ENCODE measurements at regions not wholly inside any gene's neighbourhood (a gene's known extent, or its start where the extent isn't known, plus 50 kb on each side); places are given as distances from the start of the nearest gene placed in this dataset.

DNA sequence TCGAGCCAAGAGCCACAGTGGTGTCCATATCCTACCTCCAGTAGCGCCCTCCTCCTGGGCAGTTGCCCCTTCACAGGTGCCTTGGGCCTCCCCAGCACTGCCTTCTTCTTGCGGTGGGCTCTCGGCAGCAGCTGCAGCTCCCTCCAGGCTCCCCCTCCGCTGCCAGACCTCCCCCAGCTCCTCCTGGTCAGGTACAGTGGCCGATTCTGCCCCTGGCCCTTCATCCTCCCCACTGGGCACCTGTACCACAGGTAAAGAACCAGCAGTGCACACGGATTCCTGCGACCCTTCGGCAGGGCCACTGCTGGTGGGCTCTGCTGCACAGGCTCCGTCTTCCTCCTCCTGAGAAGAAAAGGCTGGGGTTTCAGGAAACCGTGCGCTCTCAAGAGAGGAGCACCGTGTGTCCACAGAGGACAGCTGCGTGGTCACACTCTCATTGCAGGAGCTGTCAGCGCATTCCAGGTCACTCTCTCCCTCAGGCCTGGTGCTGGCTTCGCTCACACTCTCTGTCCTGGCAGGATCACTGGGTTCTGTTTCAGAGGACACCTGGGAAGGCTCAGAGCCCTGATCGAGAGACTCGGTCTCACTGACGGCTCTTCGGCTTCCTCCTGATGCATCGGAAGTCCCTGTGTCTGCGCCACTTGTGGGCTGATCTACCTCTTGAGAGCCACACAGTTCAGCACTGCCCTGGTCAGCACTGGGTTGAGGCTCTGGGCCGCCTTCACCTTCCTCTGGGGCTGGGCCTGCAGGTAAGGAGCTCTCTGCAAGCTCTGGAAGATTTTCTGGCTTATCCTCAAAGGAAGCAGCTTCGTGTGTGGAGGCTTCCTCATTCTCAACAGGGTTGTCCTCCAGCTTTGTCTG is 147.4 kb upstream of the STK17B start:
- no peak for DNase-seq

DNA sequence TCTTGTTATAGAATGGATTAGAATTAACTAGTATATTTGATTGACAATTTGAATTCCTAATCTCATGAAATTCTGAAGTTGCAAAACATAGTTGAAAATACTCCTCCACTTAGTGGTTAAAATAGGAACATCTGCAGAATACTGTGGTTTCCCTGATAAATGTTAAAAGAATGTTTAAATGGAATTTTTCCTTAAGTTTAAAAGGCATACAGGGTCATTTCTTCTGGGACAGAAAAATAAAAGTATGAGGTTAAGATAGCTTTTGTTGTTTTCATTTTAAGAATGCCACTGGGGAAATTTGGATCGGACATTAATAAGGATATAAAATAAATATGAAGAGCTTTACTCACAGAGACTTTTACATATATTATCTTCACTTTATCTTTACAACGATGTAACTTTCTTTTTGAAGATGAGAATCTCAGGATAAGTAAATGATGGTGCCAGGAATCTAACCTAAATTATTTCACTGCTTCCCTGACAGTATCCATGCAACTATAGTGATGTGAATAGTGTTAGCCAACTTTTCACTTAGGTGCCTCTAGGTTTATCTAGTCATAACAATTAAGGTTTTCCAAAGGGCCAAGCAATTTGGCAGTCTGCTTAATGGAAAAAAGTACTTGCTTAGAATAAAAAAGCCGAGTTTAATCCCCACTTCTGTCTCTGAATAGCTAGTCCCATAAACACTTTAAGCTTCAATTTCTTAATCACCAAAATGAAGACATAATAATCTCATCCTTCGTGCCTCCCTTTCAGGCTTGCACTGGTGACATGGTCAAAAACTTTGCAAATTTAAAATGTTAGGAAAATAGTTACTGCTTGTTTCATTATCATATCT is 151.8 kb upstream of the STK17B start:
- DNase-seq = no peak

GRCh38 chr2:196324211-196324610 is 152.8 kb upstream of the STK17B start:
- no peak for DNase-seq

GRCh38 chr2:196328088-196328680 is 156.8 kb upstream of the STK17B start:
- no peak for DNase-seq

- DNase-seq = no peak
These were observed 158.6 kb upstream of the STK17B start for GRCh38 chr2:196329959-196330358.

- no peak for DNase-seq
These were observed 159.3 kb upstream of the STK17B start for GRCh38 chr2:196330645-196331044.

DNA sequence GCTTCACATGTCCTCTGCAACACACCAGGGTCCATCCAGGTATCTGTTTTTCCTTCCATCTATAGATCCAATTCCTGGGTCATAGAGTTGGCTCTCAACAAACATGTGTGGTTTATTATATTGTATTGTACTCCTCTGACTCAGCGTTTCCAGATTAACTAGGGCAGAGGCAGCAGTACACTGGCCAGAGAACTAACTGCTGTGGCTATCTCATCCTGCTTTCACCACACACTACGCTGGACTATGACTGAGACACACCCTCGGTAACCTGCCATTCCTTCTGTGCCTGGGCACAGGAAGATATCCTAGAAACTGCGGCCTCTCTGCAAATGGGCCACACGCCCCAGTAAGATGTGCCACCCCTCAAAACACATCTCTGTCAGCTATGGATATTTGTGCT is 159.8 kb upstream of the STK17B start:
- no peak for DNase-seq

- no peak for DNase-seq
These were observed 160.5 kb upstream of the STK17B start for GRCh38 chr2:196331851-196332250.

DNA sequence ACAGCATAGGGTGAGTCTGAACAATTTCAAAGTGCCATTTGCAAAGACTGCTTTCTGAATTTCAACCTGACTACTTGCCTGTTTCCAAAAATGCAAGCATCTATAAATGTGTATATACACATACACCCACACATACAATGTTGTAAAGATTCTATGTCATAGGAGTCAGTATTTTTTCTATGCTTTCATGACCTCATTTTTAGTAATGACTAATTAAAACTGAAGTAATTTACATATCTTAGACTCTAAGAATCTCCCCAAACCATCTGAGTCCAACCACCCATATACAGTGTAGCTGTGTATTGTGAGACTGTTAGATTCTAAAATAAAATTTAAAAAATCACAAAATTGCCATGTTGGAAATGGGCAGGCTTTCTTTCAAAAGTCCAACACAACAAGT is 162.0 kb upstream of the STK17B start:
- no peak for DNase-seq

DNA sequence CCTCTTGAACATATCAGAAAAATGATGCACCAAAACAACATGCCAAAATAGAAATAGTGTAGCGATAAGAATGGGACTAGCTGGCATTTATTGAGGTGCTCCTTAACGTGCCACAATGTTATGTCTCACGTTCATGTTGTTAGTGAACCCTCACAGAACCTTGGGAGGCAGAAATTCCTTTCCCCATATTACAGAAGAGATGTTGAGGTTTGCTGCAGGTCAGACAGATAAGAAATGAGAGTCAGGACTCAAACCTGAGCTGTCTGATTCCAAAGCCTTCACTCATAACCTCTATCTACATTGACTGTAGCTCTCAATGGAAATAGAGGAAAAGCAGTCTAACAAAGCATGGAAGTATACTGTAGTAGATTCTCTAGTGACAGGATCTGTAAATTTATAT is 163.3 kb upstream of the STK17B start:
- DNase-seq = no peak

GRCh38 chr2:196335221-196335634 is 163.8 kb upstream of the STK17B start:
- DNase-seq = no peak

DNA sequence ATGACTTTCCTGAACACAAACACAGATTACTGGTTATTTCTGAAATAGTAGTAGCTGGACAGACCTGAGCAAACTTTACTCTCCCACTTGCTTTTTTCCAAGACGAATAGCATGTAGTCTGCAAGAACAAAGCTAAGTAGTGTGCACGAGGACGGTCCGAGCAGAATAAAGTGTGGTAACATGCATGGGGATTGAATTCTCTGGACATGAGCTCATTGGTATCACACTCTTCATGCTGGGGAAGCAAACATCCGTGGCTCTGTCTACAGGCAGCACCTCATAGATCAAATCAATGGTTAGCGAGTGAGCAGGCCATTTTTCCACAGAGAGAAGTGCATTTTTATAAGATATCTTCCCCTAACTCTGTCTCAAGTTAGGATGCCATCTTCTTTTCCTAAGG is 164.8 kb upstream of the STK17B start:
- no peak for DNase-seq

DNA sequence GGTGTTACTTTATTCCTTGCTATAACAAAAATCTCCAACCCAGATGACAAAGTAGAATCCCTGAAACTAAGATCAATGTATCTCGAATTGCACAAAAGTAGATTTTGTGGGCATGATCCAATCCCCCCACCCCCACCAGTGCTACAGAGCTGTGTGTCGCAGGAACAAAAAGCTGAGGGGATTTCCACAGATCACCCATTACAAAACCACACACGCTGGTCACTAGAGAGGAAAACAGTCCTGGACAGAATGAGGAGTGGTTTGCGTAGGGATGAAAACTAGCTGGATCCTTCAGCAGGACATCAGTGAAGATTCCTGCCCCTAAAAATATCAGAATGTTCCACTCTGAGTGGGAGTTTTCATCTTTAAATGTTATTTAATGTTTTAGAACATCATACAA is 165.3 kb upstream of the STK17B start:
- DNase-seq = no peak

- peak; percentile 20 for DNase-seq
These were observed 166.0 kb upstream of the STK17B start for GRCh38 chr2:196337208-196337953.

GRCh38 chr2:196338440-196338839 is 167.1 kb upstream of the STK17B start:
- DNase-seq = no peak

DNA sequence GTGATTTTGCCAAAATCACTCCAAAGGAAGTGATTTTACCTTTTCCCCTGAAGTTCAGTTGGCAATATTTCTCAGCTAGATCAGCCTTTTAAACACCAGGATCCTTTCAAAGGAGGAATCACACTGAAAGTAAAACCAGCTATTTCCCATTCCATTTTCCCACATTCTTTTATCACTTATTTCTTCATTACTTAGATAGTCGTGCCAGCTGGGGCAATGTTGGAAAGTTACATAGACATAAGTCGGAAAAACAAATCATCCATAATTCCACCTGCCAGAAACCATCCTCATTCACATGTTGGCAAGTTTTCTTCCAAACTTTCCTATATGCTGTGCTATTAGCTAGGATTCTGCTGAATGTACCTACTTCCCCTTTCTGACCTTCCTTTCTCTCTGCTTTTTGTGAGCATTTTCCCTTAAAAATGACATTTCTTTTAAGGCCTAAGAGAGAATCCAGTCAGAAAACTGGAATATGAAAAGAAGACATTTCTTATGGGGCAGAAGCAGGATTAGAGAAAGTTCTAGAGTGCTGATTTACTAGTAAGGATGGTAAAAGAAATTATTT is 170.0 kb upstream of the STK17B start:
- DNase-seq = no peak

- DNase-seq = no peak
These were observed 173.0 kb upstream of the STK17B start for GRCh38 chr2:196344397-196344796.

- no peak for DNase-seq
These were observed 182.3 kb upstream of the STK17B start for GRCh38 chr2:196353717-196354116.

DNA sequence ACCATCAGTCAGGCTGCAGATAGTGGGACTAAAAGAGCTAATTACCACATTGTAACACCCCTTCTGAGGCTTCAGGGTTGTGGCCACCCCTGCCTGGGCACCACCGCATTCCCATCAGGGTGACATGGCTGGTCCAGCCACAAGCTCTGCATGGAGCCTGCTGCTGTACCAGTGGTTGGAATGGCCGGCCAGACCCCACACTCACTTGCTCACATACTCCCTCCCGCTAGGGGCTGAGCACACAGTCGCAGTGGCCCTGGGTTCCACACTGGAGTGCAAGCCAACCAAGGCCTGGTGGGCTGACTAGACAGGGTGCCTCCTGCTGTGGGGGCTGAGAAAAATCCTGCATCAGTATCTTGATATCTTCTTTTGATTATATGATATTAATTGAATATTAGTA is 182.8 kb upstream of the STK17B start:
- no peak for DNase-seq

- no peak for DNase-seq
These were observed 185.0 kb upstream of the STK17B start for GRCh38 chr2:196356332-196356731.

DNA sequence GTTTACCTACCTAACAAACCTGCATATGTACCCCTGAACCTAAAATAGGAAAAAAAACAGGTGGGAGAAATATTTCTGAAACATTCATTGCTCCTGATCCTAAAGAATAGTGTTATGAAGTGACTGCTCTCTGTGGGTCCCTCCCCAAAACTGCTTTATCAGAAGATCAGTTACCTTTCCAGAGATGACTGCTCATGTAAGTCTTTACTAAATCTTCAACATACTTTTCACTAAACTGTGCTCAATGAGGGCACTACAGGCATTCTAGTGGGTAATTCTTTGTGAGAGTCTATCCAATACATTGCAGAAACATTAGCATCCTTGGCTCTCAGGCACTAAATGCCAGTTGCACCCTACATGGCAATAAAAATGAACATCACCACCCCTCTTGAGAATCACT is 189.3 kb upstream of the STK17B start:
- no peak for DNase-seq

- DNase-seq = no peak
These were observed 190.4 kb upstream of the STK17B start for GRCh38 chr2:196361606-196362326.

Measured in RPMI8226 (cell line).